ENCODE measurements at regions not wholly inside any gene's neighbourhood (a gene's known extent, or its start where the extent isn't known, plus 50 kb on each side); places are given as distances from the start of the nearest gene placed in this dataset.

DNA sequence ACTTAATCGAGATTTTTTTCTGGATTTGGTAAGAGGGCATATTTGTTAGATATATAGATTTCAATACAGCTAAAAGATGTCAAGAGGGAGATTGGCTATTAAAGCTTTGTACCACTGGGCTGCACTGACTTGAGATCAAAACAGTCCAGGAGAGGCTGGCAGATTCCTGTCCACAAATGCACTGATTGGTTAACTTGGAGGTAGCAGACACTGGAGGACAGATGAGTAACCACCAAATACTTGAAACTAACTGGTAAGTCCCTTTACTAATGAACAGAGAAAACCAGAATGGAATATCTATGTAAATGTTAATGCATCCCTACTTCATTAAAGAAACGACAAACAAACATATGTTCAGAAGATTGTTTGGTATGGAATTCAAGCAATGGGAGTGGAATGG lies 416.6 kb downstream of the LRIG3 start:
- TF ChIP-seq, protein P1, sequence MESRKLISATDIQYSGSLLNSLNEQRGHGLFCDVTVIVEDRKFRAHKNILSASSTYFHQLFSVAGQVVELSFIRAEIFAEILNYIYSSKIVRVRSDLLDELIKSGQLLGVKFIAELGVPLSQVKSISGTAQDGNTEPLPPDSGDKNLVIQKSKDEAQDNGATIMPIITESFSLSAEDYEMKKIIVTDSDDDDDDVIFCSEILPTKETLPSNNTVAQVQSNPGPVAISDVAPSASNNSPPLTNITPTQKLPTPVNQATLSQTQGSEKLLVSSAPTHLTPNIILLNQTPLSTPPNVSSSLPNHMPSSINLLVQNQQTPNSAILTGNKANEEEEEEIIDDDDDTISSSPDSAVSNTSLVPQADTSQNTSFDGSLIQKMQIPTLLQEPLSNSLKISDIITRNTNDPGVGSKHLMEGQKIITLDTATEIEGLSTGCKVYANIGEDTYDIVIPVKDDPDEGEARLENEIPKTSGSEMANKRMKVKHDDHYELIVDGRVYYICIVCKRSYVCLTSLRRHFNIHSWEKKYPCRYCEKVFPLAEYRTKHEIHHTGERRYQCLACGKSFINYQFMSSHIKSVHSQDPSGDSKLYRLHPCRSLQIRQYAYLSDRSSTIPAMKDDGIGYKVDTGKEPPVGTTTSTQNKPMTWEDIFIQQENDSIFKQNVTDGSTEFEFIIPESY (IDR thresholded peaks at IDR 0.05; ENCODE audit: extremely low read depth, insufficient replicate concordance, low read length), result no peak
- TF ChIP-seq, protein P2, sequence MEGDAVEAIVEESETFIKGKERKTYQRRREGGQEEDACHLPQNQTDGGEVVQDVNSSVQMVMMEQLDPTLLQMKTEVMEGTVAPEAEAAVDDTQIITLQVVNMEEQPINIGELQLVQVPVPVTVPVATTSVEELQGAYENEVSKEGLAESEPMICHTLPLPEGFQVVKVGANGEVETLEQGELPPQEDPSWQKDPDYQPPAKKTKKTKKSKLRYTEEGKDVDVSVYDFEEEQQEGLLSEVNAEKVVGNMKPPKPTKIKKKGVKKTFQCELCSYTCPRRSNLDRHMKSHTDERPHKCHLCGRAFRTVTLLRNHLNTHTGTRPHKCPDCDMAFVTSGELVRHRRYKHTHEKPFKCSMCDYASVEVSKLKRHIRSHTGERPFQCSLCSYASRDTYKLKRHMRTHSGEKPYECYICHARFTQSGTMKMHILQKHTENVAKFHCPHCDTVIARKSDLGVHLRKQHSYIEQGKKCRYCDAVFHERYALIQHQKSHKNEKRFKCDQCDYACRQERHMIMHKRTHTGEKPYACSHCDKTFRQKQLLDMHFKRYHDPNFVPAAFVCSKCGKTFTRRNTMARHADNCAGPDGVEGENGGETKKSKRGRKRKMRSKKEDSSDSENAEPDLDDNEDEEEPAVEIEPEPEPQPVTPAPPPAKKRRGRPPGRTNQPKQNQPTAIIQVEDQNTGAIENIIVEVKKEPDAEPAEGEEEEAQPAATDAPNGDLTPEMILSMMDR (IDR thresholded peaks at IDR 0.05 in 2 of 3, conservative IDR thresholded peaks at IDR 0.05 in 1 of 3; ENCODE audit: borderline replicate concordance in 1 of 3, insufficient read depth in 1 of 3, low read depth in 2 of 3, low read length in 2 of 3), result no peak
- TF ChIP-seq JUND (IDR thresholded peaks at IDR 0.05), result no peak
- TF ChIP-seq EZH2phosphoT487 (IDR thresholded peaks at IDR 0.05; ENCODE audit: borderline replicate concordance), result no peak
- TF ChIP-seq, protein P3, sequence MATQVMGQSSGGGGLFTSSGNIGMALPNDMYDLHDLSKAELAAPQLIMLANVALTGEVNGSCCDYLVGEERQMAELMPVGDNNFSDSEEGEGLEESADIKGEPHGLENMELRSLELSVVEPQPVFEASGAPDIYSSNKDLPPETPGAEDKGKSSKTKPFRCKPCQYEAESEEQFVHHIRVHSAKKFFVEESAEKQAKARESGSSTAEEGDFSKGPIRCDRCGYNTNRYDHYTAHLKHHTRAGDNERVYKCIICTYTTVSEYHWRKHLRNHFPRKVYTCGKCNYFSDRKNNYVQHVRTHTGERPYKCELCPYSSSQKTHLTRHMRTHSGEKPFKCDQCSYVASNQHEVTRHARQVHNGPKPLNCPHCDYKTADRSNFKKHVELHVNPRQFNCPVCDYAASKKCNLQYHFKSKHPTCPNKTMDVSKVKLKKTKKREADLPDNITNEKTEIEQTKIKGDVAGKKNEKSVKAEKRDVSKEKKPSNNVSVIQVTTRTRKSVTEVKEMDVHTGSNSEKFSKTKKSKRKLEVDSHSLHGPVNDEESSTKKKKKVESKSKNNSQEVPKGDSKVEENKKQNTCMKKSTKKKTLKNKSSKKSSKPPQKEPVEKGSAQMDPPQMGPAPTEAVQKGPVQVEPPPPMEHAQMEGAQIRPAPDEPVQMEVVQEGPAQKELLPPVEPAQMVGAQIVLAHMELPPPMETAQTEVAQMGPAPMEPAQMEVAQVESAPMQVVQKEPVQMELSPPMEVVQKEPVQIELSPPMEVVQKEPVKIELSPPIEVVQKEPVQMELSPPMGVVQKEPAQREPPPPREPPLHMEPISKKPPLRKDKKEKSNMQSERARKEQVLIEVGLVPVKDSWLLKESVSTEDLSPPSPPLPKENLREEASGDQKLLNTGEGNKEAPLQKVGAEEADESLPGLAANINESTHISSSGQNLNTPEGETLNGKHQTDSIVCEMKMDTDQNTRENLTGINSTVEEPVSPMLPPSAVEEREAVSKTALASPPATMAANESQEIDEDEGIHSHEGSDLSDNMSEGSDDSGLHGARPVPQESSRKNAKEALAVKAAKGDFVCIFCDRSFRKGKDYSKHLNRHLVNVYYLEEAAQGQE (IDR thresholded peaks at IDR 0.05; ENCODE audit: low read depth), result no peak
- TF ChIP-seq, protein P4, sequence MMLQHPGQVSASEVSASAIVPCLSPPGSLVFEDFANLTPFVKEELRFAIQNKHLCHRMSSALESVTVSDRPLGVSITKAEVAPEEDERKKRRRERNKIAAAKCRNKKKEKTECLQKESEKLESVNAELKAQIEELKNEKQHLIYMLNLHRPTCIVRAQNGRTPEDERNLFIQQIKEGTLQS (IDR thresholded peaks at IDR 0.05), result no peak
